GM12873 (cell line): ENCODE measurements at regions not wholly inside any gene's neighbourhood (a gene's known extent, or its start where the extent isn't known, plus 50 kb on each side); places are given as distances from the start of the nearest gene placed in this dataset.

Source experiments
- TF ChIP-seq, protein P1 (sequence below): IDR thresholded peaks from 2 replicates; pipeline ENCODE4 v1.5.1; 2012; ENCODE audit warnings: low read depth, mild to moderate bottlenecking, moderate library complexity, low read length, control low read depth; ENCODE audit not compliant: insufficient read depth; ENCODE audit errors: missing control alignments

- TF ChIP-seq, protein P1, sequence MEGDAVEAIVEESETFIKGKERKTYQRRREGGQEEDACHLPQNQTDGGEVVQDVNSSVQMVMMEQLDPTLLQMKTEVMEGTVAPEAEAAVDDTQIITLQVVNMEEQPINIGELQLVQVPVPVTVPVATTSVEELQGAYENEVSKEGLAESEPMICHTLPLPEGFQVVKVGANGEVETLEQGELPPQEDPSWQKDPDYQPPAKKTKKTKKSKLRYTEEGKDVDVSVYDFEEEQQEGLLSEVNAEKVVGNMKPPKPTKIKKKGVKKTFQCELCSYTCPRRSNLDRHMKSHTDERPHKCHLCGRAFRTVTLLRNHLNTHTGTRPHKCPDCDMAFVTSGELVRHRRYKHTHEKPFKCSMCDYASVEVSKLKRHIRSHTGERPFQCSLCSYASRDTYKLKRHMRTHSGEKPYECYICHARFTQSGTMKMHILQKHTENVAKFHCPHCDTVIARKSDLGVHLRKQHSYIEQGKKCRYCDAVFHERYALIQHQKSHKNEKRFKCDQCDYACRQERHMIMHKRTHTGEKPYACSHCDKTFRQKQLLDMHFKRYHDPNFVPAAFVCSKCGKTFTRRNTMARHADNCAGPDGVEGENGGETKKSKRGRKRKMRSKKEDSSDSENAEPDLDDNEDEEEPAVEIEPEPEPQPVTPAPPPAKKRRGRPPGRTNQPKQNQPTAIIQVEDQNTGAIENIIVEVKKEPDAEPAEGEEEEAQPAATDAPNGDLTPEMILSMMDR = no peak
Measured at GRCh38 chr13:99845161-99845874, 126.2 kb downstream of the ZIC5 start.

DNA sequence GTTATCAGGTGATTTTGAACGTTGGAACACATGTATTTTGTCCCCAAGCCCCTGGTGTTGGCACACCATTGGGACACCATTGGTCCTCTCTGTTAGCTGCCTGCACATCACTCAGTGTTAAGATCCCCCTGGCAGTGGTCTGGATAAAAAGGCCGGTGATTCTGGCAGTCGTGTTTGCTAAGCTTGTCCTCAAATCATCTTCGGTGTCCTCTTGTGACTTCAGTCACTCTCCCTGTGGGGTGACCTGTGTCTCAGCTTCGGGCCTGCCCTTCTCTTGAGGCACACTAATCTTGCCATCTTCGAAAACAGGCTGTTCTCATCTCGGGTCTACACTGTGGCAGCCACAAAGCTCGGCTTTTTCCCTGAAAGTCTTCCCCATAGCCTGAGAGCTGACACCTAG lies 127.1 kb downstream of the ZIC5 start:
- TF ChIP-seq, protein P1 = no peak

GRCh38 chr13:99843872-99844271 lies 127.7 kb downstream of the ZIC5 start:
- TF ChIP-seq, protein P1 = no peak

DNA sequence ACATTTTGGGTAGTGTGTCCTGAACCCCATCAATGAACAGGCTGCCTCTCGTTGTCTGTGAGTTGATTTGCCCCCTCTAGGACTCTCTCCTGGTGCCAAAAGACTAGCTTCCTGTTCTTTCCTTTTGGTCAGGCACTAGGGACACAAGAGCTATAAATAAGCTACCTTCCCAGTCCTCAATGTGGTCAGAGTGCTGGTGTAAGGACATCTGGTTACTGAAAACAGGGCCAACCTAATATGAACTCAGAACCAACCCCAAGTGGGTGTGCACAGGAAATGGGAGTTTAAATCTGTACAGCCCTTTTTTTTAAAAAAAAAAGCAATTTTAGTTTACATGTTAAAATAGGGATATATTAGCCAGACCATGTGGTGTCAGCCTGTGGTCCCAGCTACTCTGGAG lies 129.2 kb downstream of the ZIC5 start:
- TF ChIP-seq, protein P1 = no peak

DNA sequence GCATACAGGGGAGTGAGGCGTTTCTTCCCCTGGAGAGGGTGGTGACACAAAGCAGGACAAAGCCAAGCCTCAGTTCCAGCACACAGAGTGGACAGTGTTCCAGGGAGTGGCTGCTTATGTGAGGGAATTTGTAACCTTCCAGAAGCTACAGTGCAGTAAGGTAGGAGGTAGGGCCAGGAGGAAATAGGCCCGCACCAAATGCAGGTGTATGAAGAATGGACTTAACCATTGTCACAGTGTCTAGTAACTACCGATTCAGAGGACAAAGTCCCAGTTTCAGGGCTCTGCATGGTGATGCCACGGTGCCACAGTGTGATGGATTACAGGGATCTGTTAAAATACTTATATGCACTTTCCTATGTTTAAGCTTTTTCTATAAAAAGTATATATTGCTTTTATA lies 135.3 kb downstream of the ZIC5 start:
- TF ChIP-seq, protein P1 = no peak

- TF ChIP-seq, protein P1 = no peak
Measured at GRCh38 chr13:99835442-99835841, 136.1 kb downstream of the ZIC5 start.

- TF ChIP-seq, protein P1 = no peak
Measured at GRCh38 chr13:99834246-99834645, 137.3 kb downstream of the ZIC5 start.
